ENCODE measurements at regions not wholly inside any gene's neighbourhood (a gene's known extent, or its start where the extent isn't known, plus 50 kb on each side); places are given as distances from the start of the nearest gene placed in this dataset.
"Not testable (repeated sequence)": the region's sequence is repeated elsewhere in the genome, so short reads cannot be mapped to it uniquely, and the experiment has no call there.

DNA sequence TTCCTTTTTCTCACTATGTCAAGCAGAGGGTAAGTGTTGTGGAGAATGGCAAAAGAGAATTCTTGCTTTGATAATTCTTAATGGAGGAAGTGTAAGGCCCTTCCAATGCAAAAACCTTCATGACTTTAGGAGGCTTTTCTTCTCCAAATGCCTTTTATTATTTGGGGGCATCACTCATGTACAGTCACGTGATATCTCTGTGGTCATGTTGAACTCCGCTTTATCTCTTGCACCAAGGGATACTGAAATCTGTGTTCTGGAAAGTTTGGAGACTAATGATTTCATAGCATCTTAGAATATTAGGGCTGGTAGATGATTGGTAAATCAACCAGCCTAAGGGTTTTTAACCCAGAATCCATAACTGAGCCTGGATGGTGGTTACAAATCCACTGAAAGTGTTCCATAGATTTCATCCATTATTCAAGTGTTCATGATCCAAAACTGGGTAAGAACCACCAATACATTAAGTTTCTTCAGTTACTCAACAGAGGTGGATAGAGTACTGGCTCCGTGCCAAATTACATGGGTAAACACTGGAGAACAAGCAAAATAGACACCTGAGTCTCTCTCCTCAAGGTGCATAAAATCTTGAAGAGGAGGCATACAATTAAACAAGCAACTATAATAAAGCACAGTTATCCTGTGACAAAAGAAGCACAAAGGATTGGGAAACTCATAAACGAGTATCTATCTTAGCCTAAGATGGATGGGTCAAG is 169.6 kb upstream of the EPHA4 start:
- H3K9me3 ChIP-seq (ENCODE audit: insufficient read depth, low read length), result no peaks in the 10 kb centered on the region
- no peak overlapping the region for H2AFZ ChIP-seq (ENCODE audit: low read depth, low read length)
- H3K4me3 ChIP-seq (ENCODE audit: low read length), result no peak overlapping the region
- TF ChIP-seq, protein P1, sequence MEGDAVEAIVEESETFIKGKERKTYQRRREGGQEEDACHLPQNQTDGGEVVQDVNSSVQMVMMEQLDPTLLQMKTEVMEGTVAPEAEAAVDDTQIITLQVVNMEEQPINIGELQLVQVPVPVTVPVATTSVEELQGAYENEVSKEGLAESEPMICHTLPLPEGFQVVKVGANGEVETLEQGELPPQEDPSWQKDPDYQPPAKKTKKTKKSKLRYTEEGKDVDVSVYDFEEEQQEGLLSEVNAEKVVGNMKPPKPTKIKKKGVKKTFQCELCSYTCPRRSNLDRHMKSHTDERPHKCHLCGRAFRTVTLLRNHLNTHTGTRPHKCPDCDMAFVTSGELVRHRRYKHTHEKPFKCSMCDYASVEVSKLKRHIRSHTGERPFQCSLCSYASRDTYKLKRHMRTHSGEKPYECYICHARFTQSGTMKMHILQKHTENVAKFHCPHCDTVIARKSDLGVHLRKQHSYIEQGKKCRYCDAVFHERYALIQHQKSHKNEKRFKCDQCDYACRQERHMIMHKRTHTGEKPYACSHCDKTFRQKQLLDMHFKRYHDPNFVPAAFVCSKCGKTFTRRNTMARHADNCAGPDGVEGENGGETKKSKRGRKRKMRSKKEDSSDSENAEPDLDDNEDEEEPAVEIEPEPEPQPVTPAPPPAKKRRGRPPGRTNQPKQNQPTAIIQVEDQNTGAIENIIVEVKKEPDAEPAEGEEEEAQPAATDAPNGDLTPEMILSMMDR (IDR thresholded peaks at IDR 0.05; ENCODE audit: low read depth, low read length), result no peak
- H3K27me3 ChIP-seq (ENCODE audit: low read depth, low read length), result no peaks in the 10 kb centered on the region
- no peaks in the 10 kb centered on the region for H3K4me1 ChIP-seq (ENCODE audit: low read length)
- H3K4me2 ChIP-seq (ENCODE audit: low read length), result no peak overlapping the region
- H4K20me1 ChIP-seq (ENCODE audit: insufficient read depth, low read length), result no peaks in the 10 kb centered on the region
- H3K27ac ChIP-seq (ENCODE audit: low read length), result no peak overlapping the region
- H3K36me3 ChIP-seq (replicated peaks; ENCODE audit: low read depth, low read length), result no peaks in the 10 kb centered on the region
- no peak overlapping the region for H3K9ac ChIP-seq (ENCODE audit: low read length)
- H3K79me2 ChIP-seq (ENCODE audit: low read length), result no peaks in the 10 kb centered on the region

DNA sequence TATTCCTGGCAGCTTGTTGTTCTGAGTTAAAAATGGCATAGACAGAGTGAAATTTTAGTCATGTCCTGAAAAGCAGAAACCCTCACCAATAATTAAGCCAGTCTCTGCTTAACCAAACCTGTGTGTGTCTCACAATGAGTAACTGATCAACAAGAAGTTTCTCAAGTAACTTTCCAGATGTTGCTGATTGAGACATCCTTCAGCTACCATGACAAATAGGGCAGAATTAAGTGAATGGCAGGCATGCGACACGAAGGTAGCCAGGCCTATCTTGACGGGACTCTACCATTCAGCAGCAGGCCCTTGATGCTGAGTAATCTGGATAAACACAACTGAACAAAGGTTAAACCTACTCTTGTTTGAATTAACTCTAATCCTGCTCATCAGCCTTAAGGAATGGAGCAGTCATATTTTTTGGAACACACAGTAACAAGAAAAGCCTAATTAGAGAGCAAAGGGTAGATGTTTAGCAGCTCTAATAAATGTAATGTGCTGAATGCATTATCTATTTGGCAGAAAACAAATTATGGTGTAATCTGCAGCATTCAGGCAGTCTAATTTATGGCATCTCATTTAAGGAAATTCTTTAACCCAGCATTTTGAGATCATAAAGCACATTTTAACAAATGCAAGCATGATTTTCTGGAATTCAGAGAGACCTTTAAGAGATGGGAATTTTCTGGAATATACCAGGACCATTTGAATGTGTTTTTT is 159.5 kb upstream of the EPHA4 start:
- no peak overlapping the region for H3K27ac ChIP-seq (ENCODE audit: low read length)

DNA sequence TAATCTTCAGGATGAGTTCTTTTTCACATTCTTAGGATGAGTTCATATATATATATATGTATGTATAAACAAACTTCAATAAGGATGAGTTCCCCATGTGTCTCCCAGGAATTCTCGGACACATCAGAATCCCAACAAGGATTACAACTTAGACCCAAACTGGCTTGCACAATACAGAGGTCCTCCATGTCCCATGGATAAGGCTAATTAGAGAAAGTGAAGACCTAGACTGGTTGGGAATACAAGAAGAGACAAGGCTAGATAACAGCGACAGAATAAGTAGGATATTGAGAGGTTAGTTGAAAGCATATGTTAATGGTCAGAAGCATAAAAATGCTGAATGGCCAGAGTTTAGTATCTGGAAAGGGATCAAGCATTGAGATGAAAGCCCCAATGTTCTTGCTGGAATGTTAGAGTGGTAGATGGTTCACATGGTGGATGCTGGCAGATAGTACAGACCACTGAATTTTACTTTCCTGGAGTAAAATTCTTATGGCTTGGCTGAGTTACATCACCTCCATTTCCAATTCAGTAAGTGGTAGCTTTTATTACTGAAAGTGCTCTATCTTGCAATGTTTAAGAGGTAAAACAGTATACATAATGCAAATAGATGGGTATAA is 154.9 kb upstream of the EPHA4 start:
- H3K27ac ChIP-seq (ENCODE audit: low read length), result no peak overlapping the region
- H3K4me1 ChIP-seq (ENCODE audit: low read length), result no peaks in the 10 kb centered on the region
- H2AFZ ChIP-seq (ENCODE audit: low read depth, low read length), result no peak overlapping the region
- H3K27me3 ChIP-seq (ENCODE audit: low read depth, low read length), result no peaks in the 10 kb centered on the region
- H3K36me3 ChIP-seq (replicated peaks; ENCODE audit: low read depth, low read length), result no peaks in the 10 kb centered on the region
- H3K9me3 ChIP-seq (ENCODE audit: insufficient read depth, low read length), result no peaks in the 10 kb centered on the region
- no peak overlapping the region for H3K4me3 ChIP-seq (ENCODE audit: low read length)
- no peak overlapping the region for H3K4me2 ChIP-seq (ENCODE audit: low read length)
- no peak overlapping the region for H3K9ac ChIP-seq (ENCODE audit: low read length)
- no peaks in the 10 kb centered on the region for H4K20me1 ChIP-seq (ENCODE audit: insufficient read depth, low read length)
- no peaks in the 10 kb centered on the region for H3K79me2 ChIP-seq (ENCODE audit: low read length)
- TF ChIP-seq, protein P1 (IDR thresholded peaks at IDR 0.05; ENCODE audit: low read depth, low read length), result no peak
- TF ChIP-seq EZH2phosphoT487 (IDR thresholded peaks at IDR 0.05; ENCODE audit: low read depth), result no peak

More for the DNA sequence above, 159.5 kb upstream of the EPHA4 start:
- Histone ChIP-seq H3K4me2 (ENCODE audit: low read length) (no peak overlapping the region), H3K9ac (ENCODE audit: low read length) (no peak overlapping the region), H3K36me3 (replicated peaks; ENCODE audit: low read depth, low read length) (no peaks in the 10 kb centered on the region), H3K27me3 (ENCODE audit: low read depth, low read length) (no peaks in the 10 kb centered on the region), H3K79me2 (ENCODE audit: low read length) (no peaks in the 10 kb centered on the region), H2AFZ (ENCODE audit: low read depth, low read length) (no peak overlapping the region), H3K4me3 (ENCODE audit: low read length) (no peak overlapping the region), H3K4me1 (ENCODE audit: low read length) (no peaks in the 10 kb centered on the region), H4K20me1 (ENCODE audit: insufficient read depth, low read length) (no peaks in the 10 kb centered on the region), H3K9me3 (ENCODE audit: insufficient read depth, low read length) (no peaks in the 10 kb centered on the region)
- TF ChIP-seq, protein P1 (IDR thresholded peaks at IDR 0.05; ENCODE audit: low read depth, low read length), result no peak
- TF ChIP-seq EZH2phosphoT487 (IDR thresholded peaks at IDR 0.05; ENCODE audit: low read depth), result no peak

DNA sequence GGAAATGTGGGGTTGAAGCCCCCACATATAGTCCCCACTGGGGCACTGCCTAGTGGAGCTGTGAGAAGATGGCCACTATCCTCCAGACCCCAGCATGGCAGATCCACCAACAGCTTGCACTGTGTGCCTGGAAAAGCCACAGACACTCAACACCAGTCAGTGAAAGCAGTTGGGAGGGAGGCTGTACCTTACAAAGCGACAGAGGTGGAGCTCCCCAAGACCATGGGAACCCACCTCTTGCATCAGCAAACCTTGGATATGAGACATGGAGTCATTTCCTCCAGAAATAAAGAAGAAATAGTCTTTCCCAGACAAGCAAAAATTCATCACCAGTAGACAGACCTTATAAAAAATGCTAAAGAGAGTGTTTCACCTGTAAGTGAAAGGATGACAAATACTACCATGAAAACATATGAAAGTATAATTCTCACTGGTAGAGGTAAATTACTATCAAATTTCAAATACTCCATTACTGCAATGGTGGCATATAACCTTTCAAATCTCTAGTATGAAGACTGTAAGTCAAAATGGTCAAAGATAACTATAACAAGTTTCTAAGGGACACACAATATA is 152.6 kb upstream of the EPHA4 start:
- Histone ChIP-seq H3K4me2 (ENCODE audit: low read length) (no peak overlapping the region), H3K4me1 (ENCODE audit: low read length) (no peaks in the 10 kb centered on the region), H3K27ac (ENCODE audit: low read length) (no peak overlapping the region), H2AFZ (ENCODE audit: low read depth, low read length) (no peak overlapping the region), H3K9ac (ENCODE audit: low read length) (no peak overlapping the region), H3K27me3 (ENCODE audit: low read depth, low read length) (no peaks in the 10 kb centered on the region), H3K79me2 (ENCODE audit: low read length) (no peaks in the 10 kb centered on the region), H3K4me3 (ENCODE audit: low read length) (no peak overlapping the region), H3K36me3 (replicated peaks; ENCODE audit: low read depth, low read length) (no peaks in the 10 kb centered on the region), H3K9me3 (ENCODE audit: insufficient read depth, low read length) (no peaks in the 10 kb centered on the region), H4K20me1 (ENCODE audit: insufficient read depth, low read length) (no peaks in the 10 kb centered on the region)
- TF ChIP-seq, protein P1 (IDR thresholded peaks at IDR 0.05; ENCODE audit: low read depth, low read length), result no peak
- no peak for TF ChIP-seq EZH2phosphoT487 (IDR thresholded peaks at IDR 0.05; ENCODE audit: low read depth)

DNA sequence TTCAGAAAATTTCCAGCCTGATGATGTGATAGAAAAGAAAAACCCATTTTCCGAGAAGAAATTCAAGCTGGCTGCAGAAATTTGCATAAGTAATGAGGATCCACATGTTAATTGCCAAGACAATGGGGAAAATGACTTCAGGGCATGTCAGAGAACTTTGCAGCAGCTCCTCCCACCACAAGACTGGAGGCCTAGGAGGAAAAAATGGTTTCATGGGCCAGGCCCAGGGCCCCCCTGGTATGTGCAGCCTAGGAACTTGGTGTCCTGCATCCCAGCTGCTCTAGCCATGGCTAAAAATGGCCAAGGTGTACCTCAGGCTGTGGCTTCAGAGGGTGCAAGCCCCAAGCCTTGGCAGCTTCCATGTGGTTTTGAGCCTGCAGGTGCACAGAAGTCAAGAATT is 152.0 kb upstream of the EPHA4 start:
- not testable (repeated sequence) for H2AFZ ChIP-seq (ENCODE audit: low read depth, low read length); H4K20me1 ChIP-seq (ENCODE audit: insufficient read depth, low read length); H3K4me1 ChIP-seq (ENCODE audit: low read length); H3K4me2 ChIP-seq (ENCODE audit: low read length); H3K9me3 ChIP-seq (ENCODE audit: insufficient read depth, low read length); H3K27ac ChIP-seq (ENCODE audit: low read length); H3K27me3 ChIP-seq (ENCODE audit: low read depth, low read length); H3K4me3 ChIP-seq (ENCODE audit: low read length); H3K9ac ChIP-seq (ENCODE audit: low read length); H3K79me2 ChIP-seq (ENCODE audit: low read length); H3K36me3 ChIP-seq (replicated peaks; ENCODE audit: low read depth, low read length)
